ENCODE measurements at regions not wholly inside any gene's neighbourhood (a gene's known extent, or its start where the extent isn't known, plus 50 kb on each side); places are given as distances from the start of the nearest gene placed in this dataset.

DNA sequence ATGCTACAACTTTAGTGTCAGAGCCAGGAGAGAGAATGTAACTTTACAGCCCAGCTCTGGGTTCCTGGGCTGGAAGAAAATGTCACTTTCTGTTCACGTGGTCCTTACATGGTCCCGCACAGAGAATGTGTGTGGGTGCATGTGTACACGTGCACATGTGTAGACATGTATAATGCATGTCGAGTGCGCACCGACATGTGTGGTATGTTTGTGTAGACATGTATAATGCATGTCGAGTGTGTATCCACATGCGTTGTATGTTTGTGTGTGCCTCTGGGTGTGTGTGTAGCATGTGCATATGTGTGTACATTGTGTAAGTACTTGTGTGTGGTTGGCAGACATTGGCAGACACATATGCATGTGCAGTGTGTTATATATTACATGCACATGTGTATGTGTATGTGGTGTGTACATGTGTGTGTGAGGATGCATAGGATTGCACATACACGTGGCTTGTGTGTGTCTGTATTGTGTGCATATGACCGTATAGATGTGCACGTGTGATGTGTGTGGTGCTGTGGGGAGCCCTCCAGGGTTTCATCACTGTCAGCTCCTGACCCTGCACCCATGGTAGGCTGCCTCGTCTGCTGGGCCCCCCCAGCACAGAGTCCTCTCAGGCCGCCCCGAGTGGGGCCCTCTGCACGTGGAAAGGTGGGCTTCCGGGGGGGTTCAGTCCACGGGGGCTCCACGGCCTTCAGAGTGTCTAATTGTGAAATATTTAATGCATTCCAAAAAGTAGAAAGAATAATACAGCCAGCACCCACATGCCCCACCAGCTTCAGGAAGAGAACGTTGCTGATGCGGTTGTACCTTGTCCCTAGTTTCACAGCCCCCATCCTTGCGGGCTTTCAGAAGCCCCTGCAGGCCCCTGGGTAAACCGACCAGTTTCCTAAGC is 214.2 kb upstream of the GSE1 start:
- H2AFZ ChIP-seq: no peak overlapping the region
- no peak overlapping the region for H3K4me3 ChIP-seq
- H3K27me3 ChIP-seq (replicated peaks; ENCODE audit: insufficient read depth): no peaks in the 10 kb centered on the region

DNA sequence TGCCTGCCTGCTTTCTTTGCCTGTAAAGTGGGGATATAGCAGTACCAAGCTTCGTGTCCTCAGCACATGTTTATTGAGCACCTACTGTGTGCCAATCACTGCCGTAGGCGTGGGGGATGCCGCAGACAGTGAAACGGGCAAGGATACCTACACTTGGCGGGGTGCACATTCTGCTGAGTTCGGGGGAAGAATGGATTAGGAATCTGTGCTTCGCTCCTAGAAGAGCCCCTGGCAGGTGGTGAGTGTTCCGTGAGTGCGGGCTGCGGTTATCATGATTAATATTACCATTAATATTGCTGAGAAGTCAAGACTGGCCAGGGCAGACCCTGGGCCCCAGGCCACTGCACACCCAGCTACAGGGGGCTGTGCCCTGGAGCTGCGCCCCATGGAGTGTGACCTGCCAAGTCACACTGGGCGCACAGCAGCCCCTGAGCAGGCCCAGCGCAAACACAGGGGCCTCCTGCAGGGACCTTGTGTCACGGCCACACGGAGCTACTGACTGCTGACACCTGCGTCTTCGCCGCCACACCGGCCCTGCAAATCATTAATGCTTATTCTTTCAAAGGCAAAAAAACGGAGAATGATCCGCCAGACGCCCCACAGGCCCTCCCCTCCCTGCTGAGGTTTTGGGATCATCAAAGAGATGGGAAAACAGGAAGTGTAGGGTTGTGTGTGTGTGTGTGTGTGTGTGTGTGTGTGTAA is 213.4 kb upstream of the GSE1 start:
- Histone ChIP-seq H2AFZ (no peak overlapping the region), H3K27ac (no peak overlapping the region), H3K79me2 (ENCODE audit: insufficient read depth) (peaks cover 62% of the 10 kb centered on the region), H4K20me1 (ENCODE audit: insufficient read depth) (no peaks in the 10 kb centered on the region), H3K4me2 (ENCODE audit: unreplicated experiment) (no peak overlapping the region), H3K4me1 (ENCODE audit: insufficient read depth) (peaks cover 18% of the 10 kb centered on the region), H3K4me3 (no peak overlapping the region), H3K36me3 (ENCODE audit: low read depth) (no peaks in the 10 kb centered on the region), H3K9me3 (ENCODE audit: low read depth) (no peaks in the 10 kb centered on the region), H3K9me2 (ENCODE audit: insufficient read depth) (no peaks in the 10 kb centered on the region), H3K9ac (no peak overlapping the region), H3F3A (ENCODE audit: insufficient read depth) (peaks cover 12% of the 10 kb centered on the region), H3K27me3 (replicated peaks; ENCODE audit: insufficient read depth) (no peaks in the 10 kb centered on the region)
- WGBS, 2 experiments (ENCODE audit: low coverage in 1 of 2, low lambda C conversion rate in 2 of 2, missing lambda C conversion rate in 2 of 2): 90 to 92% methylated on average over 22 to 23 of the region's 23 CpGs
- in situ Hi-C loops (cut with MboI): no loop called here
- TF ChIP-seq EZH2 (IDR thresholded peaks at IDR 0.05; ENCODE audit: insufficient read depth, poor library complexity, severe bottlenecking) (no peak), EZH2phosphoT487 (IDR thresholded peaks at IDR 0.05; ENCODE audit: insufficient read depth, low read depth) (no peak)
- DNase-seq: no peak

More for the DNA sequence above, 214.2 kb upstream of the GSE1 start:
- in situ Hi-C loops (cut with MboI): no loop called here
- Histone ChIP-seq H3K36me3 (ENCODE audit: low read depth) (no peaks in the 10 kb centered on the region), H3K4me1 (ENCODE audit: insufficient read depth) (peaks cover 26% of the 10 kb centered on the region), H3K27ac (no peak overlapping the region), H3K79me2 (ENCODE audit: insufficient read depth) (peaks cover 70% of the 10 kb centered on the region), H4K20me1 (ENCODE audit: insufficient read depth) (no peaks in the 10 kb centered on the region), H3K4me2 (ENCODE audit: unreplicated experiment) (no peak overlapping the region), H3K9ac (no peak overlapping the region), H3K9me3 (ENCODE audit: low read depth) (no peaks in the 10 kb centered on the region), H3K9me2 (ENCODE audit: insufficient read depth) (no peaks in the 10 kb centered on the region), H3F3A (ENCODE audit: insufficient read depth) (peaks cover 13% of the 10 kb centered on the region)
- TF ChIP-seq EZH2 (IDR thresholded peaks at IDR 0.05; ENCODE audit: insufficient read depth, poor library complexity, severe bottlenecking) (no peak), EZH2phosphoT487 (IDR thresholded peaks at IDR 0.05; ENCODE audit: insufficient read depth, low read depth) (no peak)
- no peak for DNase-seq
- 85 to 86% methylated on average over 22 of the region's 22 CpGs for WGBS, 2 experiments (ENCODE audit: low coverage in 1 of 2, low lambda C conversion rate in 2 of 2, missing lambda C conversion rate in 2 of 2)

DNA sequence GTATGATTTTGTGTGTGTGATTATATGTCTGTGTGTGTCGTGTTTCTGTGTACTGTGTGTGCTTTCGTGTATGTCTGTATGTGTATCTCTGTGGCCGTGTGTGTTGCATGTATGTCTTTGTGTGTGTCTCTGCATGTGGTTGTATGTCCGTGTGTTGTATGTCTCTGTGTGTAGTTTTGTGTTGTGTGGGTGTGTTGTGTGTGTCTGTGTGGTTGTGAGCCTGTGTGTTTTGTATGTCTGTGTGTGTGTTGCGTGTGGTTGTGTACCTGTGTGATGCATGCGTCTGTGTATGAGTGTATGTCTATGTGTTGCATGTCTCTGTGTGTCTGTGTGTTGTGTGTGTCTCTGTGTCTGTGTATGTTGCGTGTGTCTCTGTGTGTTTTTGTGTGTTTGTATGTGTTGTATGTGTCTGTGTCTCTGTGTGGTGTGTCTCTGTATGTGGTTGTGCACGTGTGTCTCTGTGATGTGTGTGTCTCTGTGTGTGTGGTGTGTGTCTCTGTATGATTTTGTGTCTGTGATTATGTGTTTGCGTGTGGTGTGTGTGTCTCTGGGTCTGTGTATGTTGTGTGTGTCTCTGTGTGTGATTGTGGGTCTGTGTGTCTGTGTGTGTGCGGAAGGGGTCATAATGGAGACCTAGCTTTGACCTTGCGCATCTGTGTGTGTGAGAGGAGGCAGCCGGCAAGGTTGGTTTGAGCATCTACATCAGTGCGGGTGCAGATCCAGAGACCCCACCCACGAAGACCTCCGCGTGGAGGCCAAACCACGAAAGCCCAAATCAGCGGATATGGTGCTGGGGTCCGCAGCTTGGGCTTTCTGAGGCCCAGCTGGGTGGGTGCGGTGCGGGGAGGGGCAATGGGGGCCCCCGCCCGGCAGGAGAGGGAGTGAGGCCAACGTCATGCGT is 212.6 kb upstream of the GSE1 start:
- Histone ChIP-seq H2AFZ (no peak overlapping the region), H3K9ac (no peak overlapping the region), H4K20me1 (ENCODE audit: insufficient read depth) (no peaks in the 10 kb centered on the region), H3K9me3 (ENCODE audit: low read depth) (no peaks in the 10 kb centered on the region), H3K9me2 (ENCODE audit: insufficient read depth) (no peaks in the 10 kb centered on the region), H3K4me3 (no peak overlapping the region), H3K4me1 (ENCODE audit: insufficient read depth) (peaks cover 12% of the 10 kb centered on the region), H3K27ac (no peak overlapping the region), H3K27me3 (replicated peaks; ENCODE audit: insufficient read depth) (no peaks in the 10 kb centered on the region), H3F3A (ENCODE audit: insufficient read depth) (peaks cover 8% of the 10 kb centered on the region), H3K79me2 (ENCODE audit: insufficient read depth) (peaks cover 59% of the 10 kb centered on the region), H3K4me2 (ENCODE audit: unreplicated experiment) (no peak overlapping the region), H3K36me3 (ENCODE audit: low read depth) (no peaks in the 10 kb centered on the region)
- DNase-seq: no peak
- 88 to 93% methylated on average over 24 to 25 of the region's 25 CpGs for WGBS, 2 experiments (ENCODE audit: low coverage in 1 of 2, low lambda C conversion rate in 2 of 2, missing lambda C conversion rate in 2 of 2)
- TF ChIP-seq EZH2 (IDR thresholded peaks at IDR 0.05; ENCODE audit: insufficient read depth, poor library complexity, severe bottlenecking) (no peak), EZH2phosphoT487 (IDR thresholded peaks at IDR 0.05; ENCODE audit: insufficient read depth, low read depth) (no peak)
- in situ Hi-C loops (cut with MboI): no loop called here

DNA sequence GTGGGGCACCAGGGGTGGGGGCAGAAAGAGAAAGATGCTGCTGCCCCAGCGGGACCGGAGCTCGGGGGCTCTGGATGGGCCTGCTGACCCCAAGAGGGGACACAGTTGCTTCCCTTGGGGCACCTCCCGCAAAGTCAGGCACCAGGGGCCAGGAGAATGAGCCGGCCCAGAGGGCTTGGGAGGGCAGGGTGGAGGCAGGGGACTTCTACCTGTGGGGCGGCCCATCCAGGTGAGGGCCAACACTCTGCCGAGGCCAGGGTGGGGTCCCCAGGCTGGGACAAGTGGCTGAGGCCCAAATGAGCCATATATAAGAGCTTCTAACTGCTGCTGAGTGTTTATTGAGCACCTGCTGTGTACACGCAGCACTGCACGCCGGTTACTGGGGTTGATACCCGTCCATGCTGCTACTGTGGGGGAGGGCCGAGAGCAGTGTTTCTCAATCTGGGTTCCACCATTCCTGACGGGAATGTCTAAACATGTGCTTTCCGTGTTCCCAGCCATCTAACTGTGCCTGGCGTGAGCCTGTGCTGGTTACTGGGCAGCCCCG is 211.7 kb upstream of the GSE1 start:
- Histone ChIP-seq H3K9me3 (ENCODE audit: low read depth) (no peaks in the 10 kb centered on the region), H3F3A (ENCODE audit: insufficient read depth) (peaks cover 1% of the 10 kb centered on the region), H3K36me3 (ENCODE audit: low read depth) (no peaks in the 10 kb centered on the region), H3K4me3 (no peak overlapping the region), H3K9ac (no peak overlapping the region), H4K20me1 (ENCODE audit: insufficient read depth) (no peaks in the 10 kb centered on the region), H3K9me2 (ENCODE audit: insufficient read depth) (no peaks in the 10 kb centered on the region), H3K27me3 (replicated peaks; ENCODE audit: insufficient read depth) (no peaks in the 10 kb centered on the region), H2AFZ (no peak overlapping the region), H3K27ac (no peak overlapping the region), H3K4me2 (ENCODE audit: unreplicated experiment) (no peak overlapping the region), H3K79me2 (ENCODE audit: insufficient read depth) (peaks cover 52% of the 10 kb centered on the region), H3K4me1 (ENCODE audit: insufficient read depth) (peaks cover 4% of the 10 kb centered on the region)
- no peak for TF ChIP-seq EZH2 (IDR thresholded peaks at IDR 0.05; ENCODE audit: insufficient read depth, poor library complexity, severe bottlenecking)
- no peak for TF ChIP-seq EZH2phosphoT487 (IDR thresholded peaks at IDR 0.05; ENCODE audit: insufficient read depth, low read depth)
- in situ Hi-C loops (cut with MboI): no loop called here
- 88 to 96% methylated on average over 12 to 13 of the region's 16 CpGs for WGBS, 2 experiments (ENCODE audit: low coverage in 1 of 2, low lambda C conversion rate in 2 of 2, missing lambda C conversion rate in 2 of 2)
- DNase-seq: no peak
